Umbilical cord (tissue), 1 donor: ENCODE measurements at regions not wholly inside any gene's neighbourhood (a gene's known extent, or its start where the extent isn't known, plus 50 kb on each side); places are given as distances from the start of the nearest gene placed in this dataset.
"Not testable (repeated sequence)": the region's sequence is repeated elsewhere in the genome, so short reads cannot be mapped to it uniquely, and the experiment has no call there.

Experiments used
- DNase-seq: peaks from one replicate; pipeline ENCODE4 v3.0.0-alpha.2; 2015; ENCODE audit warnings: low spot score

GRCh38 chr20:5660756-5661155 lies 50.0 kb upstream of the GPCPD1 start:
- DNase-seq = not testable (repeated sequence)
